ENCODE measurements at regions not wholly inside any gene's neighbourhood (a gene's known extent, or its start where the extent isn't known, plus 50 kb on each side); places are given as distances from the start of the nearest gene placed in this dataset.

- in situ Hi-C loops (cut with MboI) (no loop called here), intact Hi-C loops (cut with micrococcal nuclease; ENCODE audit: unreplicated experiment) (no loop called here)
- ChIA-PET RAD21 (ENCODE audit: unreplicated experiment) (no interaction called here), CTCF (no interaction called here), SMC1A (ENCODE audit: uncharacterized antibody, unreplicated experiment) (interaction anchor here (1.1 kb wide), 1 partner anchor 9 kb away, joined by 3 read pairs; no protein-coding TSS in a partner anchor), POLR2A (no interaction called here)
- no peaks in the 10 kb centered on the region for H3K4me1 ChIP-seq (ENCODE audit: control insufficient read depth, insufficient read depth, low read length)
- H3K79me2 ChIP-seq (ENCODE audit: control insufficient read depth, insufficient read depth, low read length): no peaks in the 10 kb centered on the region
- ATAC-seq: no peak
- H2AFZ ChIP-seq (ENCODE audit: control insufficient read depth, low read depth, low read length): no peak overlapping the region
- H3K27me3 ChIP-seq (replicated peaks in 1 of 2; ENCODE audit: control insufficient read depth in 2 of 2, insufficient read depth in 2 of 2, low read length in 1 of 2): peaks cover 0 to 2% of the 10 kb centered on the region in 2 experiments; a peak in 1 of 4 replicates
- H3K4me3 ChIP-seq: no peak overlapping the region
- no peaks in the 10 kb centered on the region for H3K9me3 ChIP-seq (replicated peaks; ENCODE audit: control insufficient read depth, insufficient read depth, low read length)
- no peak for FAIRE-seq
- no peak for DNase-seq (ENCODE audit: low read depth, low spot score)
- WGBS (ENCODE audit: insufficient coverage, insufficient replicate concordance, low lambda C conversion rate, missing lambda C conversion rate): 25% methylated on average over 3 of the region's 3 CpGs
- no peaks in the 10 kb centered on the region for H4K20me1 ChIP-seq (ENCODE audit: control insufficient read depth, insufficient read depth)
- H3K27ac ChIP-seq (ENCODE audit: control insufficient read depth, insufficient read depth): no peak overlapping the region
- H3K36me3 ChIP-seq (ENCODE audit: control insufficient read depth in 2 of 2, insufficient read depth in 2 of 2, low read length in 1 of 2): no peaks in the 10 kb centered on the region
- H3K9ac ChIP-seq (ENCODE audit: control insufficient read depth, insufficient read depth, low read length): no peak overlapping the region
- no peak overlapping the region for H3K4me2 ChIP-seq (ENCODE audit: control insufficient read depth, insufficient read depth)
- BruUV-seq (replicated peaks): no TSS peak
- TF ChIP-seq TCF3 (IDR thresholded peaks at IDR 0.05; ENCODE audit: borderline replicate concordance, insufficient read depth, low read depth, low read length) (no peak), ZBTB4 (CRISPR knock-in tag; IDR thresholded peaks at IDR 0.05) (no peak), ETV6 (conservative IDR thresholded peaks at IDR 0.05 in 1 of 2, IDR thresholded peaks at IDR 0.05 in 1 of 2; ENCODE audit: borderline replicate concordance in 1 of 2, low read depth in 1 of 2) (no peak), STAT3 (IDR thresholded peaks at IDR 0.05; ENCODE audit: low read depth, low read length) (no peak), USF1 (IDR thresholded peaks at IDR 0.05; ENCODE audit: borderline replicate concordance, extremely low read length, insufficient read depth, low read depth, low read length) (no peak), RB1 (IDR thresholded peaks at IDR 0.05; ENCODE audit: borderline replicate concordance) (no peak), SMC3 (IDR thresholded peaks at IDR 0.05; ENCODE audit: borderline replicate concordance, low read length) (no peak), RUNX3 (IDR thresholded peaks at IDR 0.05; ENCODE audit: low read length) (no peak), ZNF207 (IDR thresholded peaks at IDR 0.05; ENCODE audit: borderline replicate concordance) (no peak), SREBF2 (IDR thresholded peaks at IDR 0.05; ENCODE audit: low read length) (no peak)
Observed at GRCh38 chr15:60161704-60162103, 157.6 kb downstream of the FOXB1 start.

Data from GM12878 (cell line).